Ishikawa (cell line): ENCODE measurements at regions not wholly inside any gene's neighbourhood (a gene's known extent, or its start where the extent isn't known, plus 50 kb on each side); places are given as distances from the start of the nearest gene placed in this dataset.

Experiments
- CEBPB ChIP-seq: IDR thresholded peaks from 2 replicates; pipeline ENCODE4 v1.6.1; 2012
- CREB1 ChIP-seq: IDR thresholded peaks from 2 replicates; pipeline ENCODE4 v1.6.1; 2012; ENCODE audit warnings: low read depth
- EGR1 ChIP-seq: IDR thresholded peaks from 2 replicates; pipeline ENCODE4 v1.6.1; 2012
- EP300 ChIP-seq: IDR thresholded peaks from 2 replicates; pipeline ENCODE4 v1.6.1; 2012; ENCODE audit warnings: borderline replicate concordance
- FOXM1 ChIP-seq: IDR thresholded peaks from 2 replicates; pipeline ENCODE4 v1.6.1; 2012; ENCODE audit warnings: low read depth, borderline replicate concordance
- MAX ChIP-seq: IDR thresholded peaks from 2 replicates; pipeline ENCODE4 v1.6.1; 2012
- NFIC ChIP-seq: IDR thresholded peaks from 2 replicates; pipeline ENCODE4 v1.6.1; 2012
- RAD21 ChIP-seq: IDR thresholded peaks from 2 replicates; pipeline ENCODE4 v1.6.1; 2012; ENCODE audit warnings: low read depth
- REST ChIP-seq: IDR thresholded peaks from 2 replicates; pipeline ENCODE4 v1.6.1; 2012; ENCODE audit warnings: low read depth, mild to moderate bottlenecking
- TAF1 ChIP-seq: IDR thresholded peaks from 2 replicates; pipeline ENCODE4 v1.6.1; 2012; ENCODE audit warnings: low read depth, mild to moderate bottlenecking
- ZBTB7A ChIP-seq: IDR thresholded peaks from 2 replicates; pipeline ENCODE4 v1.6.1; 2012; ENCODE audit warnings: low read depth
- TF ChIP-seq, protein P1 (sequence below): IDR thresholded peaks from 2 replicates; pipeline ENCODE4 v1.6.1; 2012

DNA sequence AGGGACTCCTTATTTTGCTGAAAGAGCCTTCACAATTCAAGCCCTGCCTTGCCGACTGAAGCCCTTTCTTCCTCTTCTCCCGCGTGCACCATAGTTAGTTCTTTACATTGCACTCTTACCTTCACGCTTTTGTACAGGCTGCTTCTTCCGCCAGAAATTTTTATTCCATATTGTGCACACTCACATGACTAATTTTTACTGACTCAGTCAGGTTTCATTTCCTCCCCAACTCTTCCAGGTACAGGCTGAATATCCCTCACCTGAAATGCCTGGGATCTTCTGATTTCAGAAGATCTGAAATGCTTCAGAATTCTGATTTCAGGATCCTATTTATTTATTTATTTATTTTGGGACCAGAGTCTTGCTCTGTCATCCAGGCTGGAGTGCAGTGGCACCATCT lies 172.8 kb downstream of the ZNF281 start:
- TF ChIP-seq CEBPB (no peak), RAD21 (no peak), MAX (no peak), REST (no peak), EGR1 (no peak), FOXM1 (no peak), TAF1 (no peak), NFIC (no peak), EP300 (no peak), CREB1 (no peak), ZBTB7A (no peak)
- TF ChIP-seq, protein P1, sequence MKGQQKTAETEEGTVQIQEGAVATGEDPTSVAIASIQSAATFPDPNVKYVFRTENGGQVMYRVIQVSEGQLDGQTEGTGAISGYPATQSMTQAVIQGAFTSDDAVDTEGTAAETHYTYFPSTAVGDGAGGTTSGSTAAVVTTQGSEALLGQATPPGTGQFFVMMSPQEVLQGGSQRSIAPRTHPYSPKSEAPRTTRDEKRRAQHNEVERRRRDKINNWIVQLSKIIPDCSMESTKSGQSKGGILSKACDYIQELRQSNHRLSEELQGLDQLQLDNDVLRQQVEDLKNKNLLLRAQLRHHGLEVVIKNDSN: no peak
